SK-N-SH (cell line): ENCODE measurements at regions not wholly inside any gene's neighbourhood (a gene's known extent, or its start where the extent isn't known, plus 50 kb on each side); places are given as distances from the start of the nearest gene placed in this dataset.

ENCODE experiments used
- CTCF ChIA-PET: fragments of 300-600, 350-600 bp; formaldehyde crosslinking; extraction: SDS; loops from one replicate; lab custom pipeline; 2021; lab: Yijun Ruan, JAX
- POLR2A ChIA-PET: fragments of 350-600 bp; sonication (Branson Sonifier 250); formaldehyde crosslinking; extraction: SDS; loops from one replicate; lab custom pipeline; 2020; ENCODE audit warnings: antibody characterized with exemption, inconsistent platforms; lab: Yijun Ruan, JAX
- DNase-seq: peaks from one replicate; pipeline ENCODE4 v3.0.0; 2012
- H2AFZ ChIP-seq: fragments of 200-600 bp; sonication (generic); 2 replicates; pipeline ENCODE4 v1.8.1; 2016; ENCODE audit warnings: antibody characterized with exemption, mild to moderate bottlenecking, low read depth
- H3F3A ChIP-seq: fragments of 200-600 bp; sonication (generic); replicated peaks from 2 replicates; pipeline ENCODE3; 2016; ENCODE audit warnings: antibody characterized with exemption, mild to moderate bottlenecking; ENCODE audit not compliant: insufficient read depth
- H3K27ac ChIP-seq, 2 experiments: fragments of 200-500 bp in 1 of 2; fragments of 200-600 bp in 1 of 2; sonication (Bioruptor generic) in 1 of 2; sonication (generic), shearing (Covaris generic) in 1 of 2; 2 replicates each; pipeline versions ENCODE4 v1.5.1 to v1.6.1; 2014 to 2016; ENCODE audit warnings: low read depth in 2 of 2, inconsistent platforms in 1 of 2, low read length in 1 of 2, mild to moderate bottlenecking in 1 of 2, mixed read lengths in 1 of 2
- H3K27me3 ChIP-seq: fragments of 200-600 bp; sonication (generic), shearing (Covaris generic); 2 replicates; pipeline ENCODE4 v1.6.1; 2016; ENCODE audit warnings: mixed run types; ENCODE audit not compliant: insufficient read depth
- H3K36me3 ChIP-seq, 2 experiments: fragments of 200-500 bp in 1 of 2; fragments of 200-600 bp in 1 of 2; sonication (Bioruptor generic) in 1 of 2; sonication (generic) in 1 of 2; replicated peaks in 1 of 2; 2 replicates each; pipeline versions ENCODE3 to v1.5.1; 2014 to 2016; ENCODE audit warnings: low read length in 1 of 2, mild to moderate bottlenecking in 1 of 2; ENCODE audit not compliant: insufficient read depth in 2 of 2, control insufficient read depth in 1 of 2
- H3K4me1 ChIP-seq, 2 experiments: fragments of 200-500 bp in 1 of 2; fragments of 200-600 bp in 1 of 2; sonication (Bioruptor generic) in 1 of 2; sonication (generic), shearing (Covaris generic) in 1 of 2; 2 replicates each; pipeline versions ENCODE4 v1.5.1 to v1.6.1; 2014 to 2016; ENCODE audit warnings: low read depth in 1 of 2, low read length in 1 of 2, mixed run types in 1 of 2; ENCODE audit not compliant: insufficient read depth in 2 of 2, control insufficient read depth in 1 of 2
- H3K4me2 ChIP-seq: fragments of 200-600 bp; sonication (generic), shearing (Covaris generic); 2 replicates; pipeline ENCODE4 v1.6.1; 2017; ENCODE audit warnings: mixed run types
- H3K4me3 ChIP-seq, 2 experiments: fragments of 200-500 bp in 1 of 2; fragments of 200-600 bp in 1 of 2; sonication (Bioruptor generic) in 1 of 2; sonication (generic), shearing (Covaris generic) in 1 of 2; 2 replicates each; pipeline versions ENCODE4 v1.5.1 to v1.8.1; 2014 to 2016; ENCODE audit warnings: low read depth in 2 of 2, inconsistent platforms in 1 of 2, low read length in 1 of 2, mild to moderate bottlenecking in 1 of 2, mixed read lengths in 1 of 2, moderate library complexity in 1 of 2
- H3K79me2 ChIP-seq: fragments of 200-600 bp; sonication (generic); 2 replicates; pipeline ENCODE4 v1.8.1; 2017; ENCODE audit warnings: mild to moderate bottlenecking; ENCODE audit not compliant: insufficient read depth
- H3K9ac ChIP-seq: fragments of 200-600 bp; sonication (generic); 2 replicates; pipeline ENCODE4 v1.6.1; 2017; ENCODE audit warnings: mixed run types
- H3K9me2 ChIP-seq: fragments of 200-600 bp; sonication (generic); 2 replicates; pipeline ENCODE4 v1.6.1; 2017; ENCODE audit warnings: mixed run types
- H3K9me3 ChIP-seq: fragments of 200-600 bp; sonication (generic); 2 replicates; pipeline ENCODE4 v1.6.1; 2017; ENCODE audit warnings: mixed run types, mild to moderate bottlenecking, moderate library complexity
- H4K20me1 ChIP-seq: fragments of 200-600 bp; sonication (generic); 2 replicates; pipeline ENCODE4 v1.6.1; 2017; ENCODE audit warnings: mild to moderate bottlenecking, mixed run types; ENCODE audit not compliant: insufficient read depth
- CTCF ChIP-seq: fragments of 200-600 bp; sonication (generic); IDR thresholded peaks from 2 replicates; pipeline ENCODE4 v1.6.1; 2017; ENCODE audit warnings: antibody characterized with exemption, mild to moderate bottlenecking, moderate library complexity
- EP300 ChIP-seq, 2 experiments: IDR thresholded peaks; 2 replicates each; pipeline versions ENCODE4 v1.4.0 to v1.6.1; 2012; ENCODE audit warnings: borderline replicate concordance in 1 of 2, low read depth in 1 of 2, low read length in 1 of 2
- FOXJ3 ChIP-seq: sonication (generic); formaldehyde crosslinking; IDR thresholded peaks from 2 replicates; pipeline ENCODE4 v1.5.1; 2020; ENCODE audit warnings: mild to moderate bottlenecking, missing genetic modification reagents
- GABPA ChIP-seq: IDR thresholded peaks from 2 replicates; pipeline ENCODE4 v1.4.0; 2012; ENCODE audit warnings: low read depth, mild to moderate bottlenecking
- GATA2 ChIP-seq: sonication (generic); formaldehyde crosslinking; IDR thresholded peaks from 2 replicates; pipeline ENCODE4 v1.5.0; 2020; ENCODE audit warnings: mild to moderate bottlenecking, missing genetic modification reagents
- JUND ChIP-seq: IDR thresholded peaks from 2 replicates; pipeline ENCODE4 v1.4.0; 2012
- MAX ChIP-seq: IDR thresholded peaks from 2 replicates; pipeline ENCODE4 v1.4.0; 2012; ENCODE audit warnings: low read depth
- MEF2A ChIP-seq: IDR thresholded peaks from 2 replicates; pipeline ENCODE4 v1.4.0; 2012; ENCODE audit warnings: low read depth, borderline replicate concordance
- MXI1 ChIP-seq: IDR thresholded peaks from 2 replicates; pipeline ENCODE4 v1.6.1; 2012; ENCODE audit warnings: mild to moderate bottlenecking, low read depth, low read length, improper control_type of control experiment
- NRF1 ChIP-seq: IDR thresholded peaks from 2 replicates; pipeline ENCODE4 v1.6.1; 2012; ENCODE audit warnings: low read depth, mild to moderate bottlenecking, low read length
- POLR2AphosphoS5 ChIP-seq: IDR thresholded peaks from 2 replicates; pipeline ENCODE4 v1.6.1; 2012; ENCODE audit warnings: low read depth, low read length
- RXRA ChIP-seq: IDR thresholded peaks from 2 replicates; pipeline ENCODE4 v1.4.0; 2012; ENCODE audit warnings: low read depth, mild to moderate bottlenecking, borderline replicate concordance
- TCF12 ChIP-seq: IDR thresholded peaks from 2 replicates; pipeline ENCODE4 v1.4.0; 2012
- USF1 ChIP-seq: IDR thresholded peaks from 2 replicates; pipeline ENCODE4 v1.4.0; 2012; ENCODE audit warnings: low read depth, borderline replicate concordance
- USF2 ChIP-seq: fragments of 150-350 bp; IDR thresholded peaks from 2 replicates; pipeline ENCODE4 v1.6.1; 2017; ENCODE audit warnings: antibody characterized with exemption, low read length, low read depth, borderline replicate concordance
- WGBS: methylation state at CpG from one replicate; pipeline ENCODE4 v1.1.6; 2017; ENCODE audit warnings: low lambda C conversion rate; 5-methylcytosine and 5-hydroxymethylcytosine counted together
- TF ChIP-seq, protein P1 (sequence below): IDR thresholded peaks from 2 replicates; pipeline ENCODE4; 2012

DNA sequence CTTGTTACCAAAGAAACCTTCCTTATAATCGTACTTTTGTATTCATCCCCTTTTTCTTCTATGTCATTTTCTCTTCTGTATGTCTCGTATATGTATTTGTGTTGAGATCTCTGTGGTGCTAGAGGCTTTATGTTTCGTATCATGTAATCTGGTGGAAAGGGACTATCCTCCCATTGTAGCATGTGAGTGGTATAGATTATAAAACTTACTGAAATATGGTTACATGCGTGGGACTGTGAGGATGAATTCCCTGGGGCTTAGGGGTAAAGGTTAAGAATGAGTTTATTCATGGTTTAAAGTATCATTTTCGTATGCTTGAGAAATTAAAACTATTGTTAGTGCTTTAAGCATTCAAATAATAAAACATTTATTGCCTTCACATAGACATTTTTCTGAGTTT is 141.9 kb downstream of the ANKRD7 start:
- Histone ChIP-seq H3K4me1 (no peaks in the 10 kb centered on the region; a peak in 1 of 4 replicates), H4K20me1 (no peaks in the 10 kb centered on the region), H3K36me3 (no peaks in the 10 kb centered on the region), H3K4me2 (no peak overlapping the region), H3K4me3 (no peak overlapping the region), H3F3A (no peaks in the 10 kb centered on the region), H2AFZ (no peak overlapping the region), H3K27me3 (no peaks in the 10 kb centered on the region), H3K9me3 (no peaks in the 10 kb centered on the region), H3K9ac (no peak overlapping the region), H3K79me2 (no peaks in the 10 kb centered on the region), H3K27ac (no peak overlapping the region), H3K9me2 (no peaks in the 10 kb centered on the region)
- no peak for DNase-seq
- 43% methylated on average over 5 of the region's 5 CpGs for WGBS
- ChIA-PET POLR2A (no interaction called here), CTCF (no interaction called here)
- TF ChIP-seq MAX (no peak), JUND (no peak), GATA2 (CRISPR knock-in tag) (no peak), NRF1 (no peak), USF2 (no peak), GABPA (no peak), RXRA (no peak), FOXJ3 (CRISPR knock-in tag) (no peak), MEF2A (no peak), CTCF (no peak), TCF12 (no peak), MXI1 (no peak), EP300 (IDR thresholded peaks at IDR 0.05; ENCODE audit: borderline replicate concordance in 1 of 2, low read depth in 1 of 2, low read length in 1 of 2) (no peak), USF1 (no peak), POLR2AphosphoS5 (no peak)
- TF ChIP-seq, protein P1, sequence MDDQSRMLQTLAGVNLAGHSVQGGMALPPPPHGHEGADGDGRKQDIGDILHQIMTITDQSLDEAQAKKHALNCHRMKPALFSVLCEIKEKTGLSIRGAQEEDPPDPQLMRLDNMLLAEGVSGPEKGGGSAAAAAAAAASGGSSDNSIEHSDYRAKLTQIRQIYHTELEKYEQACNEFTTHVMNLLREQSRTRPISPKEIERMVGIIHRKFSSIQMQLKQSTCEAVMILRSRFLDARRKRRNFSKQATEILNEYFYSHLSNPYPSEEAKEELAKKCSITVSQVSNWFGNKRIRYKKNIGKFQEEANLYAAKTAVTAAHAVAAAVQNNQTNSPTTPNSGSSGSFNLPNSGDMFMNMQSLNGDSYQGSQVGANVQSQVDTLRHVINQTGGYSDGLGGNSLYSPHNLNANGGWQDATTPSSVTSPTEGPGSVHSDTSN: no peak
